A549 (cell line): ENCODE measurements at regions not wholly inside any gene's neighbourhood (a gene's known extent, or its start where the extent isn't known, plus 50 kb on each side); places are given as distances from the start of the nearest gene placed in this dataset.

Source experiments
- ATAC-seq, 2 experiments: fragments of 200-7000 bp in 1 of 2; fragments of >200 bp in 1 of 2; cut with Nextera tagmentation in 1 of 2; cut with Tn5 transposase in 1 of 2; 3 replicates each; pipeline versions ENCODE4 v1.8.0 to v1.9.1; 2018 to 2020; ENCODE audit warnings: mild to moderate bottlenecking in 1 of 2, moderate library complexity in 1 of 2
- CTCF ChIA-PET: fragments of 300-600 bp; sonication (Branson Sonifier 250); formaldehyde crosslinking; extraction: SDS; loops from one replicate; lab custom pipeline; 2021; ENCODE audit warnings: antibody characterized with exemption, inconsistent platforms; lab: Yijun Ruan, JAX
- POLR2A ChIA-PET: fragments of 350-600 bp; formaldehyde crosslinking; extraction: SDS; loops from one replicate; lab custom pipeline; 2021; ENCODE audit warnings: antibody characterized with exemption, inconsistent platforms; lab: Yijun Ruan, JAX
- DNase-seq, 2 experiments: peaks; one replicate each; pipeline versions ENCODE4 v3.0.0 to v3.0.0-alpha.2; 2011 to 2016; ENCODE audit warnings: low read depth in 1 of 2, low spot score in 1 of 2
- FAIRE-seq: peaks from 2 replicates; lab custom pipeline; 2011; peaks lifted over from hg19 to GRCh38; lab: Jason Lieb, UNC
- H3K27ac ChIP-seq, 2 experiments: fragments of >200 bp; sonication (Bioruptor Twin); formaldehyde crosslinking; 3 replicates each; pipeline ENCODE4 v1.5.1; 2016 to 2017
- H3K4me1 ChIP-seq: fragments of >200 bp; sonication (Bioruptor Twin); formaldehyde crosslinking; 3 replicates; pipeline ENCODE4 v1.6.1; 2016
- H3K4me2 ChIP-seq: fragments of >200 bp; sonication (Bioruptor Twin); formaldehyde crosslinking; 3 replicates; pipeline ENCODE4 v1.6.1; 2016
- H3K4me3 ChIP-seq: fragments of >200 bp; sonication (Bioruptor Twin); formaldehyde crosslinking; 3 replicates; pipeline ENCODE4 v1.5.1; 2016
- H3K9me3 ChIP-seq: fragments of >200 bp; sonication (Bioruptor Twin); formaldehyde crosslinking; 3 replicates; pipeline ENCODE4 v1.6.1; 2016
- BHLHE40 ChIP-seq: IDR thresholded peaks from 2 replicates; pipeline ENCODE4 v1.6.1; 2012; ENCODE audit warnings: low read depth, low read length, inconsistent platforms
- CBX2 ChIP-seq: fragments of 200-600 bp; sonication (generic); IDR thresholded peaks from 2 replicates; pipeline ENCODE4 v1.6.1; 2016; ENCODE audit warnings: low read depth, mild to moderate bottlenecking, borderline replicate concordance
- CEBPB ChIP-seq, 2 experiments: fragments of >200 bp in 1 of 2; sonication (Bioruptor Twin) in 1 of 2; formaldehyde crosslinking in 1 of 2; IDR thresholded peaks; 2 replicates each; pipeline ENCODE4 v1.6.1; 2012 to 2016
- FOSB ChIP-seq: fragments of 250-450 bp; sonication (Bioruptor Pico); IDR thresholded peaks from 2 replicates; pipeline ENCODE4 v1.5.0; 2020; ENCODE audit warnings: mild to moderate bottlenecking, moderate library complexity
- HDAC2 ChIP-seq: fragments of 200-600 bp; sonication (generic); IDR thresholded peaks from 2 replicates; pipeline ENCODE4 v1.6.1; 2016
- HOXA7 ChIP-seq: fragments of 250-450 bp; sonication (Bioruptor Pico); IDR thresholded peaks from 2 replicates; pipeline ENCODE4 v1.5.0; 2020; ENCODE audit warnings: mild to moderate bottlenecking, moderate library complexity
- JUN ChIP-seq, 2 experiments: fragments of >200 bp; sonication (Bioruptor Twin); formaldehyde crosslinking; IDR thresholded peaks; 2 replicates in 1 of 2; 3 replicates in 1 of 2; pipeline ENCODE4 v1.6.1; 2016 to 2017
- MAFK ChIP-seq: fragments of 450-650 bp; IDR thresholded peaks from 2 replicates; pipeline ENCODE4 v1.6.1; 2014; ENCODE audit not compliant: partially characterized antibody
- MAZ ChIP-seq: fragments of 150-350 bp; IDR thresholded peaks from 2 replicates; pipeline ENCODE4 v1.6.1; 2014; ENCODE audit warnings: antibody characterized with exemption, low read depth, low read length, borderline replicate concordance
- MYC ChIP-seq: IDR thresholded peaks from 2 replicates; pipeline ENCODE4 v1.6.1; 2012; ENCODE audit warnings: mild to moderate bottlenecking, inconsistent platforms, low read length, improper control_type of control experiment, borderline replicate concordance
- NPAS2 ChIP-seq: fragments of 250-450 bp; sonication (Bioruptor Pico); IDR thresholded peaks from 2 replicates; pipeline ENCODE4 v1.8.0; 2022; ENCODE audit warnings: mild to moderate bottlenecking, moderate library complexity, borderline replicate concordance
- POLR2AphosphoS2 ChIP-seq: conservative IDR thresholded peaks from 2 replicates; pipeline ENCODE4 v1.6.1; 2012; ENCODE audit warnings: low read length, improper control_type of control experiment, inconsistent platforms
- RARB ChIP-seq: fragments of 250-450 bp; sonication (Bioruptor Pico); IDR thresholded peaks from 2 replicates; pipeline ENCODE4 v1.8.0; 2021; ENCODE audit warnings: mild to moderate bottlenecking, moderate library complexity
- SMC3 ChIP-seq: fragments of >200 bp; sonication (Bioruptor Twin); formaldehyde crosslinking; IDR thresholded peaks from 3 replicates; pipeline ENCODE4 v1.6.1; 2018; ENCODE audit warnings: inconsistent platforms
- WGBS: methylation state at CpG from one replicate; pipeline ENCODE4 v1.1.6; 2017; ENCODE audit errors: missing lambda C conversion rate; 5-methylcytosine and 5-hydroxymethylcytosine counted together
- TF ChIP-seq, protein P1 (sequence below): fragments of 200-600 bp; sonication (generic); IDR thresholded peaks from 2 replicates; pipeline ENCODE4 v1.6.1; 2016; ENCODE audit warnings: antibody characterized with exemption, mild to moderate bottlenecking, moderate library complexity
- TF ChIP-seq, protein P2 (sequence below): fragments of 250-450 bp; sonication (Bioruptor Pico); IDR thresholded peaks from 2 replicates; pipeline ENCODE4 v1.5.0; 2020; ENCODE audit warnings: low read depth, mild to moderate bottlenecking, moderate library complexity
- TF ChIP-seq, protein P3 (sequence below): IDR thresholded peaks from 2 replicates; pipeline ENCODE4 v1.6.1; 2012
- TF ChIP-seq, protein P4 (sequence below): fragments of 450-650 bp; IDR thresholded peaks from 2 replicates; pipeline ENCODE4 v1.6.1; 2014; ENCODE audit warnings: antibody characterized with exemption
- TF ChIP-seq, protein P5 (sequence below): fragments of >200 bp; sonication (Bioruptor Twin); formaldehyde crosslinking; IDR thresholded peaks from 2 replicates; pipeline ENCODE4 v1.6.1; 2016

DNA sequence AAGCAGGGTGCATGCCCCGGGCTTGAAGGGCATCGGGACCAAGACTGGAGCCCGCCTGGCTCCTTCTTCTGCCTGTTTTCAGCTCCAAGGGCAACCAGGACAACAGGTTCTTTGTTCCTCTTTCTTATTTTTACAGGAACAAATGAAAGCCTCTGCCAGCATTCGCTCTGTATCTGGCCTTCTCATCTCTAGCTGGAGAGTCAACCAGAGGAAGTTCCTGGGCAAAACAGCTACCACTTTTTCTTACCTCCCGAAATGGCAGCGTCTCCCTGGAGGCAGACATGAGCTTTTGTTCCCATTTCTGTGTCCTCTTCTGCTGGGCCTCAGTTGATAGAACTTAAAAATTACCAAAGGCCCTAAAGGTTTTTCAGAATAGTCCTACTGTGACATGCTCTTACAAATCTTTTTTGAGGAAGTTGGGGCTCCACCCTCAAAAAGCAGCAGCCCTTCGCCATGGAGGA lies 74.1 kb upstream of the NAA20 start:
- ATAC-seq (no peak), FAIRE-seq (no peak), DNase-seq (no peak)
- POLR2A ChIA-PET: no interaction called here
- Histone ChIP-seq H3K4me1 (peaks cover 6% of the 10 kb centered on the region; the same call in 2 of the 3 replicates), H3K4me2 (no peak overlapping the region), H3K9me3 (no peaks in the 10 kb centered on the region), H3K4me3 (no peak overlapping the region), H3K27ac (no peak overlapping the region)
- CTCF ChIA-PET: interaction anchor here (0.7 to 1.7 kb wide), 2 partner anchors 56 to 158 kb away, joined by 3 read pairs; no protein-coding TSS in a partner anchor
- no peak for TF ChIP-seq NPAS2 (CRISPR knock-in tag)
- TF ChIP-seq, protein P1, sequence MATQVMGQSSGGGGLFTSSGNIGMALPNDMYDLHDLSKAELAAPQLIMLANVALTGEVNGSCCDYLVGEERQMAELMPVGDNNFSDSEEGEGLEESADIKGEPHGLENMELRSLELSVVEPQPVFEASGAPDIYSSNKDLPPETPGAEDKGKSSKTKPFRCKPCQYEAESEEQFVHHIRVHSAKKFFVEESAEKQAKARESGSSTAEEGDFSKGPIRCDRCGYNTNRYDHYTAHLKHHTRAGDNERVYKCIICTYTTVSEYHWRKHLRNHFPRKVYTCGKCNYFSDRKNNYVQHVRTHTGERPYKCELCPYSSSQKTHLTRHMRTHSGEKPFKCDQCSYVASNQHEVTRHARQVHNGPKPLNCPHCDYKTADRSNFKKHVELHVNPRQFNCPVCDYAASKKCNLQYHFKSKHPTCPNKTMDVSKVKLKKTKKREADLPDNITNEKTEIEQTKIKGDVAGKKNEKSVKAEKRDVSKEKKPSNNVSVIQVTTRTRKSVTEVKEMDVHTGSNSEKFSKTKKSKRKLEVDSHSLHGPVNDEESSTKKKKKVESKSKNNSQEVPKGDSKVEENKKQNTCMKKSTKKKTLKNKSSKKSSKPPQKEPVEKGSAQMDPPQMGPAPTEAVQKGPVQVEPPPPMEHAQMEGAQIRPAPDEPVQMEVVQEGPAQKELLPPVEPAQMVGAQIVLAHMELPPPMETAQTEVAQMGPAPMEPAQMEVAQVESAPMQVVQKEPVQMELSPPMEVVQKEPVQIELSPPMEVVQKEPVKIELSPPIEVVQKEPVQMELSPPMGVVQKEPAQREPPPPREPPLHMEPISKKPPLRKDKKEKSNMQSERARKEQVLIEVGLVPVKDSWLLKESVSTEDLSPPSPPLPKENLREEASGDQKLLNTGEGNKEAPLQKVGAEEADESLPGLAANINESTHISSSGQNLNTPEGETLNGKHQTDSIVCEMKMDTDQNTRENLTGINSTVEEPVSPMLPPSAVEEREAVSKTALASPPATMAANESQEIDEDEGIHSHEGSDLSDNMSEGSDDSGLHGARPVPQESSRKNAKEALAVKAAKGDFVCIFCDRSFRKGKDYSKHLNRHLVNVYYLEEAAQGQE: no peak
- no peak for TF ChIP-seq SMC3
- TF ChIP-seq, protein P2, sequence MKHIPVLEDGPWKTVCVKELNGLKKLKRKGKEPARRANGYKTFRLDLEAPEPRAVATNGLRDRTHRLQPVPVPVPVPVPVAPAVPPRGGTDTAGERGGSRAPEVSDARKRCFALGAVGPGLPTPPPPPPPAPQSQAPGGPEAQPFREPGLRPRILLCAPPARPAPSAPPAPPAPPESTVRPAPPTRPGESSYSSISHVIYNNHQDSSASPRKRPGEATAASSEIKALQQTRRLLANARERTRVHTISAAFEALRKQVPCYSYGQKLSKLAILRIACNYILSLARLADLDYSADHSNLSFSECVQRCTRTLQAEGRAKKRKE (CRISPR knock-in tag): no peak
- TF ChIP-seq JUN (IDR thresholded peaks at IDR 0.05): no peak
- TF ChIP-seq BHLHE40: no peak
- TF ChIP-seq, protein P3, sequence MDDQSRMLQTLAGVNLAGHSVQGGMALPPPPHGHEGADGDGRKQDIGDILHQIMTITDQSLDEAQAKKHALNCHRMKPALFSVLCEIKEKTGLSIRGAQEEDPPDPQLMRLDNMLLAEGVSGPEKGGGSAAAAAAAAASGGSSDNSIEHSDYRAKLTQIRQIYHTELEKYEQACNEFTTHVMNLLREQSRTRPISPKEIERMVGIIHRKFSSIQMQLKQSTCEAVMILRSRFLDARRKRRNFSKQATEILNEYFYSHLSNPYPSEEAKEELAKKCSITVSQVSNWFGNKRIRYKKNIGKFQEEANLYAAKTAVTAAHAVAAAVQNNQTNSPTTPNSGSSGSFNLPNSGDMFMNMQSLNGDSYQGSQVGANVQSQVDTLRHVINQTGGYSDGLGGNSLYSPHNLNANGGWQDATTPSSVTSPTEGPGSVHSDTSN: no peak
- TF ChIP-seq CEBPB (IDR thresholded peaks at IDR 0.05): no peak
- TF ChIP-seq MAFK: no peak
- WGBS: 95% methylated on average over 7 of the region's 7 CpGs

DNA sequence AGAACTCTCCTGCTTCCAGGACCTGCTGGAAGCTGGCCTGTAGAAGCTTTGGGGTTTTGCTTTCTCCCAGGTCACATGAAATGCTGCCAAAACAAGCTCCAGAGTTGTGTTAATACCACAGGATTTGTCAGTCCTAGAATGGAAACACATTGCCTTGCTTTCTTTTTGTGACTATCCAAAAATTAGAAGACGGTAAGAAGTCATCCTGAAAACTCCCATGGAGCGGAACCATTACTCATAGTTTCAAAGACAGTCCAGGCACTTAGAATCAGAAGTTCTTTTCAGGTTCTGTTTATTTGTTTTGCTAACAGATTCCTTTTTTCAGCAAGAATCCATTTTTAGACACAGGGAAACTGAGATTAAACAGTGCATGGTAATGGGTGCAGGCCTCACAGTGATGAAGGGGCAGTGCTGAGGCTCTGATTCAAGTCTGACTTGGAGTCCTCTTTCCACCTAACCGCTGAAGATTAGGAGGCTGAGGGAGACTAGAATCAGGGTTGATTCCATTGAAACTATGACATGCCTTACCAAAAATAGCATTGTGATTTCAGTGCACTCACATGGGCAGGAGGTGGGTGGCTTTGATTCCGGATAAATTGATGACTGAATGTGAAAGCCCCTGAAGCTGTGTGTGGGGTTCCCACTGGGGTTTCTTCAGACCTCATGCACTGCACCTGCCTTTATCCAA lies 72.2 kb upstream of the NAA20 start:
- DNase-seq (no peak), FAIRE-seq (no peak), ATAC-seq (no peak)
- Histone ChIP-seq H3K4me1 (peaks cover 6% of the 10 kb centered on the region; the same call in 2 of the 3 replicates), H3K9me3 (no peaks in the 10 kb centered on the region), H3K4me2 (no peak overlapping the region), H3K4me3 (no peak overlapping the region), H3K27ac (no peak overlapping the region)
- ChIA-PET CTCF (interaction anchor here (1.0 to 2.2 kb wide), 3 partner anchors 48 to 252 kb away, joined by 3 to 9 read pairs (median 4); no protein-coding TSS in a partner anchor), POLR2A (no interaction called here)
- WGBS: 97% methylated on average over 4 of the region's 4 CpGs
- TF ChIP-seq MAZ (no peak), POLR2AphosphoS2 (no peak), FOSB (CRISPR knock-in tag) (no peak), HDAC2 (no peak), HOXA7 (CRISPR knock-in tag) (no peak), CBX2 (no peak), SMC3 (no peak), RARB (CRISPR knock-in tag) (no peak), MYC (no peak)
- TF ChIP-seq, protein P4, sequence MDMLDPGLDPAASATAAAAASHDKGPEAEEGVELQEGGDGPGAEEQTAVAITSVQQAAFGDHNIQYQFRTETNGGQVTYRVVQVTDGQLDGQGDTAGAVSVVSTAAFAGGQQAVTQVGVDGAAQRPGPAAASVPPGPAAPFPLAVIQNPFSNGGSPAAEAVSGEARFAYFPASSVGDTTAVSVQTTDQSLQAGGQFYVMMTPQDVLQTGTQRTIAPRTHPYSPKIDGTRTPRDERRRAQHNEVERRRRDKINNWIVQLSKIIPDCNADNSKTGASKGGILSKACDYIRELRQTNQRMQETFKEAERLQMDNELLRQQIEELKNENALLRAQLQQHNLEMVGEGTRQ: no peak
- TF ChIP-seq, protein P3: no peak
- TF ChIP-seq, protein P5, sequence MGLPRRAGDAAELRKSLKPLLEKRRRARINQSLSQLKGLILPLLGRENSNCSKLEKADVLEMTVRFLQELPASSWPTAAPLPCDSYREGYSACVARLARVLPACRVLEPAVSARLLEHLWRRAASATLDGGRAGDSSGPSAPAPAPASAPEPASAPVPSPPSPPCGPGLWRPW: no peak
